DND-41 (cell line): ENCODE measurements at regions not wholly inside any gene's neighbourhood (a gene's known extent, or its start where the extent isn't known, plus 50 kb on each side); places are given as distances from the start of the nearest gene placed in this dataset.
A peak's percentile ranks its signal among the peaks of the same experiment; 100 is the strongest.

Experiments used
- ATAC-seq: fragments of 200-7000 bp; cut with Tn5 transposase; 3 replicates; pipeline ENCODE4 v1.9.1; 2021; ENCODE audit warnings: low read depth; ENCODE audit not compliant: insufficient read depth
- DNase-seq: peaks from one replicate; pipeline ENCODE4 v3.0.0-alpha.2; 2020
- H2AFZ ChIP-seq: 2 replicates; pipeline ENCODE4 v1.6.0; 2012; ENCODE audit warnings: low read depth, low read length
- H3K27ac ChIP-seq: 2 replicates; pipeline ENCODE4 v1.5.1; 2012; ENCODE audit warnings: low read length, inconsistent platforms
- H3K27me3 ChIP-seq: fragments of 200-600 bp; sonication (generic); 2 replicates; pipeline ENCODE4 v1.6.0; 2012; ENCODE audit warnings: low read length, mild to moderate bottlenecking, inconsistent platforms; ENCODE audit not compliant: insufficient read depth, poor library complexity
- H3K36me3 ChIP-seq: 2 replicates; pipeline ENCODE4 v1.5.1; 2012; ENCODE audit warnings: low read length, inconsistent platforms; ENCODE audit not compliant: insufficient read depth
- H3K4me1 ChIP-seq: 2 replicates; pipeline ENCODE4 v1.5.1; 2012; ENCODE audit warnings: mild to moderate bottlenecking, low read length; ENCODE audit not compliant: insufficient read depth
- H3K4me2 ChIP-seq: 2 replicates; pipeline ENCODE4 v1.6.0; 2012; ENCODE audit warnings: mild to moderate bottlenecking, moderate library complexity, low read length, inconsistent platforms; ENCODE audit not compliant: insufficient read depth
- H3K4me3 ChIP-seq, 2 experiments: fragments of 200-600 bp in 1 of 2; shearing (Covaris generic) in 1 of 2; 2 replicates each; pipeline ENCODE4 v1.5.1; 2012 to 2016; ENCODE audit warnings: inconsistent platforms in 2 of 2, low read length in 2 of 2, mild to moderate bottlenecking in 2 of 2, low read depth in 1 of 2, moderate library complexity in 1 of 2
- H3K79me2 ChIP-seq: 2 replicates; pipeline ENCODE4 v1.6.0; 2012; ENCODE audit warnings: low read length, inconsistent platforms; ENCODE audit not compliant: insufficient read depth
- H3K9ac ChIP-seq: 2 replicates; pipeline ENCODE4 v1.6.0; 2012; ENCODE audit warnings: low read depth, mild to moderate bottlenecking, inconsistent platforms, low read length, moderate library complexity
- H3K9me3 ChIP-seq: 2 replicates; pipeline ENCODE4 v1.5.1; 2012; ENCODE audit warnings: low read length, moderate library complexity, mild to moderate bottlenecking, inconsistent platforms; ENCODE audit not compliant: insufficient read depth, severe bottlenecking
- H4K20me1 ChIP-seq: 2 replicates; pipeline ENCODE4 v1.6.0; 2012; ENCODE audit warnings: low read length; ENCODE audit not compliant: insufficient read depth
- CTCF ChIP-seq: IDR thresholded peaks from 2 replicates; pipeline ENCODE4 v1.5.1; 2012; ENCODE audit warnings: borderline replicate concordance, low read length, moderate library complexity, mild to moderate bottlenecking; ENCODE audit not compliant: poor library complexity, severe bottlenecking; ENCODE audit errors: extremely low read depth
- EZH2 ChIP-seq: IDR thresholded peaks from 3 replicates; pipeline ENCODE4 v1.6.1; 2012; ENCODE audit warnings: borderline replicate concordance, low read depth, mild to moderate bottlenecking, moderate library complexity, low read length, inconsistent platforms; ENCODE audit not compliant: severe bottlenecking

DNA sequence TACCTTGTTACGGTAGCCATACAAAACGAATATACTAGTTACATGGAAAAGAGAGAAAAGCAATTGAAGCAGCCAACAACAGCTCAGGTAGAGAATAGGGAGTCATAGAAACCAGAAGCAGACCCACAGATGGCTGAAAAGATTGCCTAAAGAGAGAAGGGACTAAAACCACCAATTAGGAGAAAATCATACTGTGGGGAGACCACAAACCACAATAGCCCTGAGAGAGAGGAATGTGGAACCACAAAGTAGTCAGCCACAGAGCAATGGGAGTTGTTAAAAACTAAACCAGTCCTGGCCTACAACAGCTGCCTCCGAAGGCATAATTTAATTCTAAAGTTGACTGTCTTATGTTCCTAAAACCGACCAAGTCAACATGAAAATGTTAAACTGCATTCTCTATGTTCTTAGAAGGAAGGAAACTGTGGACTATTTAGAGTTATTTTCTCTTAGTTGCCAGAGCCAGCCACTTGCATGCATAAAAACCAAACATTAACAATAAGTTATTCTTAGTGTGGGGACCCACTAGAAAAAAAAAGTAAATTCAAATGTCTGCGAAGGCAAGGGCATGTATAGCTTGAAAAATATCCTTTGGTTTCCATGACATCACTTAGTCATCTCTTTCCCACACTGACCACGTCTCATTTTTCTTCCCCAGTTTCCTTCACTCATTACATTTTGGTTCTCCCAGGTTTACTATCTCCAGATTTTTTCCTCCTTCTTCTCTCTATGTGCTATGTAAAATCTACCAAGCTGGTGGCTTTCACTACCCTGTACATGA, 398.1 kb downstream of the NOVA1 start:
- ATAC-seq (peak; percentile 53; the same call in 2 of the 3 replicates), DNase-seq (peak; percentile 4)
- Histone ChIP-seq H3K27me3 (no peaks in the 10 kb centered on the region), H4K20me1 (no peaks in the 10 kb centered on the region), H3K36me3 (no peaks in the 10 kb centered on the region), H3K79me2 (no peaks in the 10 kb centered on the region), H3K4me2 (no peak overlapping the region), H3K4me1 (no peaks in the 10 kb centered on the region), H3K4me3 (no peak overlapping the region), H2AFZ (no peak overlapping the region), H3K9ac (no peak overlapping the region), H3K27ac (no peak overlapping the region), H3K9me3 (no peaks in the 10 kb centered on the region)
- no peak for TF ChIP-seq CTCF
- TF ChIP-seq EZH2: no peak

DNA sequence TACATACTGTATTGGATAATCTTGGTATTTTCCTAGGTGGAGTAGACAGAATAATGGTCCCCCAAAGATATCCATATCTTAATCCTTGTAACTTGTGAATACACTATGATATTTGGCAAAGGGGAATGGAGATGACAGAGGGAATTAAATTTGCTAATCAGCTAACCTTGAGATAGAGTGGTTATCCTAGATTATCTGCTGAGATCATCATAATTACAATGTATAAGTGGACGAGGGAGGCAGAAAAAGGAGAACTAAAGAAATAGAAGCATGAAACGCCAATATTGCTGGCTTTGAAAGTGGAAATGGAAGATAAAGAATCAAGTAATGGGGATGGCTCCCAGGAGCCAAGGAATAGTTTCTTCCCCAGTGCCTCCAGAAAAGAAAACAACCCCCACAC, 398.7 kb downstream of the NOVA1 start:
- Histone ChIP-seq H3K27me3 (no peaks in the 10 kb centered on the region), H3K9me3 (no peaks in the 10 kb centered on the region), H3K4me3 (no peak overlapping the region), H3K9ac (no peak overlapping the region), H3K4me2 (no peak overlapping the region), H3K27ac (no peak overlapping the region), H3K36me3 (no peaks in the 10 kb centered on the region), H3K79me2 (no peaks in the 10 kb centered on the region), H2AFZ (no peak overlapping the region), H4K20me1 (no peaks in the 10 kb centered on the region), H3K4me1 (no peaks in the 10 kb centered on the region)
- ATAC-seq: no peak
- DNase-seq: no peak
- no peak for TF ChIP-seq CTCF
- no peak for TF ChIP-seq EZH2

- no peaks in the 10 kb centered on the region for H3K36me3 ChIP-seq
- H3K4me2 ChIP-seq: no peak overlapping the region
- no peaks in the 10 kb centered on the region for H3K9me3 ChIP-seq
- no peaks in the 10 kb centered on the region for H3K4me1 ChIP-seq
- H2AFZ ChIP-seq: no peak overlapping the region
- no peak overlapping the region for H3K4me3 ChIP-seq
- no peak for ATAC-seq
- no peak overlapping the region for H3K27ac ChIP-seq
- no peak for DNase-seq
- no peaks in the 10 kb centered on the region for H3K27me3 ChIP-seq
- TF ChIP-seq EZH2 (no peak), CTCF (no peak)
- H4K20me1 ChIP-seq: no peaks in the 10 kb centered on the region
- H3K79me2 ChIP-seq: no peaks in the 10 kb centered on the region
- H3K9ac ChIP-seq: no peak overlapping the region
Observed at GRCh38 chr14:26194816-26195215, 403.0 kb downstream of the NOVA1 start.

- Histone ChIP-seq H3K27me3 (no peaks in the 10 kb centered on the region), H3K9ac (no peak overlapping the region), H3K36me3 (no peaks in the 10 kb centered on the region), H3K4me3 (no peak overlapping the region), H3K79me2 (no peaks in the 10 kb centered on the region), H3K4me1 (no peaks in the 10 kb centered on the region), H4K20me1 (no peaks in the 10 kb centered on the region), H3K9me3 (no peaks in the 10 kb centered on the region), H3K27ac (no peak overlapping the region), H3K4me2 (no peak overlapping the region), H2AFZ (no peak overlapping the region)
- DNase-seq (no peak), ATAC-seq (no peak)
- no peak for TF ChIP-seq EZH2
- no peak for TF ChIP-seq CTCF
Observed at GRCh38 chr14:26191671-26192070, 406.2 kb downstream of the NOVA1 start.
